CD4-positive, alpha-beta memory T cell (primary cell): ENCODE measurements at regions not wholly inside any gene's neighbourhood (a gene's known extent, or its start where the extent isn't known, plus 50 kb on each side); places are given as distances from the start of the nearest gene placed in this dataset.
A peak's percentile ranks its signal among the peaks of the same experiment; 100 is the strongest.

Experiments used
- CTCF ChIA-PET: fragments of 350-600 bp; sonication (Branson Sonifier 250); formaldehyde crosslinking; loops from one replicate; lab custom pipeline; 2021; ENCODE audit warnings: inconsistent platforms; ENCODE audit not compliant: partially characterized antibody; lab: Charles Lee
- POLR2A ChIA-PET: fragments of 350-600 bp; sonication (Branson Sonifier 250); formaldehyde crosslinking; loops from one replicate; lab custom pipeline; 2021; ENCODE audit not compliant: partially characterized antibody; lab: Charles Lee
- DNase-seq, 5 donors: peaks; one replicate each; pipeline versions ENCODE4 v3.0.0 to v3.0.0-alpha.2; 2020 to 2022; ENCODE audit warnings: mixed read lengths in 1 of 5
- H3K27ac ChIP-seq: one replicate; pipeline ENCODE4 v1.7.0; 2013; ENCODE audit warnings: low read depth, low read length
- H3K27me3 ChIP-seq: 2 replicates; pipeline ENCODE4 v1.7.0; 2013; ENCODE audit warnings: mild to moderate bottlenecking, low read length, moderate library complexity; ENCODE audit not compliant: insufficient read depth
- H3K36me3 ChIP-seq: 2 replicates; pipeline ENCODE4 v1.7.0; 2013; ENCODE audit warnings: mild to moderate bottlenecking, low read length, moderate library complexity; ENCODE audit not compliant: insufficient read depth
- H3K4me1 ChIP-seq: 2 replicates; pipeline ENCODE4 v1.7.0; 2013; ENCODE audit warnings: mild to moderate bottlenecking, low read length, moderate library complexity; ENCODE audit not compliant: insufficient read depth
- H3K4me3 ChIP-seq, 2 donors: one replicate each; pipeline ENCODE4 v1.7.0; 2013; ENCODE audit warnings: low read length in 2 of 2, mild to moderate bottlenecking in 1 of 2
- H3K9me3 ChIP-seq, 2 donors: one replicate each; pipeline ENCODE4 v1.7.0; 2013; ENCODE audit warnings: low read length in 2 of 2, control low read depth in 1 of 2; ENCODE audit not compliant: control insufficient read depth in 1 of 2
- H3K27ac Mint-ChIP-seq, 7 donors: one replicate each; pipeline ENCODE4 v1.8.0; 2020 to 2021; ENCODE audit warnings: mixed read lengths in 7 of 7, mild to moderate bottlenecking in 6 of 7, inconsistent platforms in 3 of 7, moderate library complexity in 3 of 7
- H3K27me3 Mint-ChIP-seq, 2 donors: one replicate each; pipeline ENCODE4 v1.8.0; 2020 to 2021; ENCODE audit warnings: mixed read lengths in 2 of 2
- H3K36me3 Mint-ChIP-seq, 2 donors: one replicate each; pipeline ENCODE4 v1.8.0; 2020 to 2021; ENCODE audit warnings: mixed read lengths in 2 of 2, inconsistent platforms in 1 of 2, mild to moderate bottlenecking in 1 of 2
- H3K4me1 Mint-ChIP-seq, 4 donors: one replicate each; pipeline ENCODE4 v1.8.0; 2020 to 2021; ENCODE audit warnings: mixed read lengths in 4 of 4, mild to moderate bottlenecking in 1 of 4
- H3K4me3 Mint-ChIP-seq, 8 donors: one replicate each; pipeline ENCODE4 v1.8.0; 2020 to 2021; ENCODE audit warnings: mixed read lengths in 8 of 8, mild to moderate bottlenecking in 7 of 8, moderate library complexity in 6 of 8, inconsistent platforms in 3 of 8
- H3K9me3 Mint-ChIP-seq, 8 donors: one replicate each; pipeline ENCODE4 v1.8.0; 2020 to 2021; ENCODE audit warnings: mixed read lengths in 8 of 8, mild to moderate bottlenecking in 5 of 8, inconsistent platforms in 3 of 8, moderate library complexity in 1 of 8
- intact Hi-C: fragments of 100-400 bp; cut with micrococcal nuclease; formaldehyde crosslinking; loops from one replicate; pipeline ENCODE4 v1.15.1; 2023

- Histone ChIP-seq H3K9me3 (no peaks in the 10 kb centered on the region), H3K4me1 (peaks cover 48% of the 10 kb centered on the region), H3K36me3 (no peaks in the 10 kb centered on the region), H3K4me3 (peak overlapping the region in 1 of 2 donors; percentile 61), H3K27ac (peak overlapping the region; percentile 91), H3K27me3 (no peaks in the 10 kb centered on the region)
- Mint-ChIP-seq H3K4me1 (peaks cover 46 to 80% (median 64%) of the 10 kb centered on the region in 4 donors), H3K27ac (peak overlapping the region; percentile 93 to 99 (median 99)), H3K4me3 (peak overlapping the region; percentile 75 to 90 (median 82)), H3K9me3 (peaks cover 0 to 1% (median 0%) of the 10 kb centered on the region in 8 donors), H3K36me3 (peaks cover 0 to 2% of the 10 kb centered on the region in 2 donors), H3K27me3 (no peaks in the 10 kb centered on the region)
- ChIA-PET CTCF (interaction anchor here (0.8 to 3.4 kb wide), 7 partner anchors 13 to 414 kb away, joined by 3 to 17 read pairs (median 3); no protein-coding TSS in a partner anchor), POLR2A (interaction anchor here (0.7 to 5.0 kb wide), 32 partner anchors 9 to 533 kb away, joined by 3 to 78 read pairs (median 6); partner anchors contain the start of genes IRF2BP2, RBM34 and TOMM20)
- intact Hi-C loops: loop anchor here (1.0 to 5.0 kb wide), 3 partner anchors 71 to 400 kb away; partner anchors contain the start of gene IRF2BP2
- peak; percentile 32 to 85 (median 36) for DNase-seq
These were observed 117.5 kb downstream of the TOMM20 start for GRCh38 chr1:235011064-235011598.

- peaks cover 37 to 70% (median 54%) of the 10 kb centered on the region in 4 donors for H3K4me1 Mint-ChIP-seq
- ChIA-PET POLR2A (interaction anchor here (0.6 to 5.0 kb wide), 2 partner anchors 30 to 147 kb away, joined by 3 to 78 read pairs; no protein-coding TSS in a partner anchor), CTCF (interaction anchor here (3.4 kb wide), 1 partner anchor 14 kb away, joined by 15 read pairs; no protein-coding TSS in a partner anchor)
- Histone ChIP-seq H3K4me1 (peaks cover 35% of the 10 kb centered on the region), H3K9me3 (no peaks in the 10 kb centered on the region), H3K36me3 (no peaks in the 10 kb centered on the region), H3K27me3 (no peaks in the 10 kb centered on the region), H3K27ac (peak overlapping the region; percentile 91), H3K4me3 (no peak overlapping the region)
- H3K36me3 Mint-ChIP-seq: peaks cover 0 to 2% of the 10 kb centered on the region in 2 donors
- peaks cover 0 to 2% (median 0%) of the 10 kb centered on the region in 8 donors for H3K9me3 Mint-ChIP-seq
- no peaks in the 10 kb centered on the region for H3K27me3 Mint-ChIP-seq
- intact Hi-C loops: loop anchor here (2.0 to 5.0 kb wide), 2 partner anchors 73 to 399 kb away; partner anchors contain the start of gene IRF2BP2
- peak overlapping the region in 7 of 8 donors; percentile 10 to 53 (median 33) for H3K4me3 Mint-ChIP-seq
- no peak for DNase-seq
- peak overlapping the region; percentile 77 to 97 (median 93) for H3K27ac Mint-ChIP-seq
These were observed 118.9 kb downstream of the TOMM20 start for GRCh38 chr1:235009561-235010306.

GRCh38 chr1:235009074-235009473 lies 119.6 kb downstream of the TOMM20 start:
- peaks cover 0 to 2% (median 0%) of the 10 kb centered on the region in 8 donors for H3K9me3 Mint-ChIP-seq

GRCh38 chr1:235008239-235008638 lies 120.4 kb downstream of the TOMM20 start:
- no peaks in the 10 kb centered on the region for H3K27me3 ChIP-seq
- H3K9me3 ChIP-seq: no peaks in the 10 kb centered on the region
- DNase-seq: no peak
- H3K27ac ChIP-seq: no peak overlapping the region
- no peak overlapping the region for H3K4me3 Mint-ChIP-seq
- H3K27ac Mint-ChIP-seq: peak overlapping the region in 4 of 7 donors; percentile 13 to 94 (median 57)
- H3K4me1 ChIP-seq: peaks cover 31% of the 10 kb centered on the region
- ChIA-PET CTCF (no interaction called here), POLR2A (no interaction called here)
- no peak overlapping the region for H3K4me3 ChIP-seq
- H3K9me3 Mint-ChIP-seq: peaks cover 0 to 2% (median 0%) of the 10 kb centered on the region in 8 donors
- no peaks in the 10 kb centered on the region for H3K27me3 Mint-ChIP-seq
- H3K36me3 ChIP-seq: no peaks in the 10 kb centered on the region
- peaks cover 34 to 64% (median 47%) of the 10 kb centered on the region in 4 donors for H3K4me1 Mint-ChIP-seq
- intact Hi-C loops: no loop called here
- peaks cover 0 to 2% of the 10 kb centered on the region in 2 donors for H3K36me3 Mint-ChIP-seq

More at GRCh38 chr1:235009074-235009473, 119.6 kb downstream of the TOMM20 start:
- peak overlapping the region in 6 of 7 donors; percentile 36 to 86 (median 72) for H3K27ac Mint-ChIP-seq
- no peaks in the 10 kb centered on the region for H3K27me3 ChIP-seq
- H3K9me3 ChIP-seq: no peaks in the 10 kb centered on the region
- peaks cover 33% of the 10 kb centered on the region for H3K4me1 ChIP-seq
- H3K4me3 ChIP-seq: no peak overlapping the region
- intact Hi-C loops: no loop called here
- no peaks in the 10 kb centered on the region for H3K36me3 ChIP-seq
- H3K4me1 Mint-ChIP-seq: peaks cover 35 to 68% (median 50%) of the 10 kb centered on the region in 4 donors
- no peak overlapping the region for H3K27ac ChIP-seq
- ChIA-PET POLR2A (interaction anchor here (5.0 kb wide), 1 partner anchor 29 kb away, joined by 78 read pairs; no protein-coding TSS in a partner anchor), CTCF (interaction anchor here (3.4 kb wide), 1 partner anchor 15 kb away, joined by 15 read pairs; no protein-coding TSS in a partner anchor)
- H3K4me3 Mint-ChIP-seq: peak overlapping the region in 1 of 8 donors; percentile 26
- H3K36me3 Mint-ChIP-seq: peaks cover 0 to 2% of the 10 kb centered on the region in 2 donors
- no peak for DNase-seq
- H3K27me3 Mint-ChIP-seq: no peaks in the 10 kb centered on the region

- H3K27ac ChIP-seq: no peak overlapping the region
- Mint-ChIP-seq H3K9me3 (peaks cover 0 to 2% (median 0%) of the 10 kb centered on the region in 8 donors), H3K4me1 (peaks cover 21 to 50% (median 35%) of the 10 kb centered on the region in 4 donors), H3K27me3 (no peaks in the 10 kb centered on the region), H3K27ac (peak overlapping the region in 2 of 7 donors; percentile 28 to 68), H3K4me3 (no peak overlapping the region), H3K36me3 (peaks cover 0 to 2% of the 10 kb centered on the region in 2 donors)
- H3K9me3 ChIP-seq: no peaks in the 10 kb centered on the region
- H3K36me3 ChIP-seq: no peaks in the 10 kb centered on the region
- no peak overlapping the region for H3K4me3 ChIP-seq
- intact Hi-C loops: no loop called here
- ChIA-PET CTCF (interaction anchor here (1.1 kb wide), 2 partner anchors 9 to 76 kb away, joined by 3 read pairs; no protein-coding TSS in a partner anchor), POLR2A (no interaction called here)
- no peaks in the 10 kb centered on the region for H3K27me3 ChIP-seq
- H3K4me1 ChIP-seq: peaks cover 18% of the 10 kb centered on the region
- DNase-seq: no peak
These were observed 121.8 kb downstream of the TOMM20 start for GRCh38 chr1:235006816-235007215.

- Histone ChIP-seq H3K36me3 (no peaks in the 10 kb centered on the region), H3K4me1 (peaks cover 14% of the 10 kb centered on the region)
- peak overlapping the region in 3 of 7 donors; percentile 4 to 28 (median 10) for H3K27ac Mint-ChIP-seq
These were observed 122.4 kb downstream of the TOMM20 start for GRCh38 chr1:235006132-235006721.

More at GRCh38 chr1:235006132-235006721, 122.4 kb downstream of the TOMM20 start:
- no peaks in the 10 kb centered on the region for H3K27me3 ChIP-seq
- no peak overlapping the region for H3K4me3 Mint-ChIP-seq
- H3K36me3 Mint-ChIP-seq: no peaks in the 10 kb centered on the region
- CTCF ChIA-PET: no interaction called here
- H3K9me3 Mint-ChIP-seq: peaks cover 0 to 2% (median 0%) of the 10 kb centered on the region in 8 donors
- no peaks in the 10 kb centered on the region for H3K9me3 ChIP-seq
- H3K27me3 Mint-ChIP-seq: no peaks in the 10 kb centered on the region
- intact Hi-C loops: no loop called here
- no peak overlapping the region for H3K4me3 ChIP-seq
- POLR2A ChIA-PET: interaction anchor here (0.6 kb wide), 1 partner anchor 282 kb away, joined by 3 read pairs; no protein-coding TSS in a partner anchor
- DNase-seq: no peak
- no peak overlapping the region for H3K27ac ChIP-seq
- H3K4me1 Mint-ChIP-seq: peaks cover 17 to 44% (median 30%) of the 10 kb centered on the region in 4 donors
